ENCODE measurements at regions not wholly inside any gene's neighbourhood (a gene's known extent, or its start where the extent isn't known, plus 50 kb on each side); places are given as distances from the start of the nearest gene placed in this dataset.
A peak's percentile ranks its signal among the peaks of the same experiment; 100 is the strongest.

- DNase-seq (no peak), ATAC-seq (ENCODE audit: low read depth) (no peak)
- Histone ChIP-seq H3K4me1 (ENCODE audit: control insufficient read depth, insufficient read depth, low read length) (no peaks in the 10 kb centered on the region), H3K4ac (ENCODE audit: low read depth, low read length) (no peak overlapping the region), H3K27me3 (ENCODE audit: control insufficient read depth, insufficient read depth, low read length) (no peaks in the 10 kb centered on the region), H3K9me1 (ENCODE audit: insufficient read depth, low read length) (no peaks in the 10 kb centered on the region), H3K36me3 (ENCODE audit: control insufficient read depth, insufficient read depth, low read length) (no peaks in the 10 kb centered on the region), H3K9ac (ENCODE audit: low read depth, low read length) (no peak overlapping the region), H4K20me1 (ENCODE audit: insufficient read depth, low read length) (no peaks in the 10 kb centered on the region), H3K27ac (ENCODE audit: insufficient read depth, low read length) (no peak overlapping the region), H2BK120ac (ENCODE audit: low read depth, low read length) (no peak overlapping the region), H3K23ac (ENCODE audit: low read depth, low read length) (no peak overlapping the region), H3K9me3 (ENCODE audit: control insufficient read depth, insufficient read depth, low read length) (no peaks in the 10 kb centered on the region), H3K4me2 (ENCODE audit: low read depth, low read length) (no peak overlapping the region; the same call in 1 of the 2 replicates), H2BK5ac (ENCODE audit: low read depth, low read length, poor library complexity, severe bottlenecking) (no peak overlapping the region), H3K18ac (ENCODE audit: low read depth, low read length) (no peak overlapping the region), H2AK9ac (replicated peaks; ENCODE audit: low read depth, low read length, poor library complexity) (no peak overlapping the region), H3K56ac (ENCODE audit: extremely low read depth, insufficient read depth, low read length) (no peak overlapping the region), H3K4me3 (ENCODE audit: insufficient read depth, low read depth, low read length) (no peak overlapping the region), H3K79me1 (ENCODE audit: low read depth in 1 of 2, low read length in 2 of 2) (no peaks in the 10 kb centered on the region), H2AFZ (replicated peaks; ENCODE audit: low read length, poor library complexity) (no peak overlapping the region), H4K8ac (ENCODE audit: low read depth in 2 of 2, low read length in 2 of 2) (no peak overlapping the region), H2AK5ac (ENCODE audit: low read depth, low read length) (no peak overlapping the region), H3K14ac (replicated peaks; ENCODE audit: low read depth, low read length) (no peak overlapping the region), H4K91ac (ENCODE audit: insufficient read depth, low read depth, low read length) (no peak overlapping the region), H2BK15ac (ENCODE audit: low read depth, low read length) (no peak overlapping the region), H4K5ac (ENCODE audit: low read depth, low read length) (no peak overlapping the region), H2BK20ac (ENCODE audit: low read depth, low read length) (no peak overlapping the region)
- TF ChIP-seq, protein P1, sequence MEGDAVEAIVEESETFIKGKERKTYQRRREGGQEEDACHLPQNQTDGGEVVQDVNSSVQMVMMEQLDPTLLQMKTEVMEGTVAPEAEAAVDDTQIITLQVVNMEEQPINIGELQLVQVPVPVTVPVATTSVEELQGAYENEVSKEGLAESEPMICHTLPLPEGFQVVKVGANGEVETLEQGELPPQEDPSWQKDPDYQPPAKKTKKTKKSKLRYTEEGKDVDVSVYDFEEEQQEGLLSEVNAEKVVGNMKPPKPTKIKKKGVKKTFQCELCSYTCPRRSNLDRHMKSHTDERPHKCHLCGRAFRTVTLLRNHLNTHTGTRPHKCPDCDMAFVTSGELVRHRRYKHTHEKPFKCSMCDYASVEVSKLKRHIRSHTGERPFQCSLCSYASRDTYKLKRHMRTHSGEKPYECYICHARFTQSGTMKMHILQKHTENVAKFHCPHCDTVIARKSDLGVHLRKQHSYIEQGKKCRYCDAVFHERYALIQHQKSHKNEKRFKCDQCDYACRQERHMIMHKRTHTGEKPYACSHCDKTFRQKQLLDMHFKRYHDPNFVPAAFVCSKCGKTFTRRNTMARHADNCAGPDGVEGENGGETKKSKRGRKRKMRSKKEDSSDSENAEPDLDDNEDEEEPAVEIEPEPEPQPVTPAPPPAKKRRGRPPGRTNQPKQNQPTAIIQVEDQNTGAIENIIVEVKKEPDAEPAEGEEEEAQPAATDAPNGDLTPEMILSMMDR (conservative IDR thresholded peaks at IDR 0.05; ENCODE audit: low read depth, low read length): no peak
- TF ChIP-seq FOS (IDR thresholded peaks at IDR 0.05; ENCODE audit: low read depth, low read length) (no peak), RAD21 (IDR thresholded peaks at IDR 0.05; ENCODE audit: low read length) (no peak), MXI1 (IDR thresholded peaks at IDR 0.05; ENCODE audit: borderline replicate concordance, low read depth, low read length) (no peak), MAFK (IDR thresholded peaks at IDR 0.05; ENCODE audit: low read depth, low read length) (no peak), CEBPB (IDR thresholded peaks at IDR 0.05; ENCODE audit: low read depth, low read length) (peak; percentile 71), ELK1 (IDR thresholded peaks at IDR 0.05; ENCODE audit: borderline replicate concordance, low read depth, low read length) (no peak), USF2 (IDR thresholded peaks at IDR 0.05; ENCODE audit: low read depth, low read length) (no peak)
- in situ Hi-C loops (cut with MboI; ENCODE audit: low sequenced_read_pairs) (no loop called here), dilution Hi-C loops (cut with HindIII; ENCODE audit: low sequenced_read_pairs, unreplicated experiment) (no loop called here), intact Hi-C loops (cut with micrococcal nuclease) (no loop called here)
- 20% methylated on average over 2 of the region's 6 CpGs; no CpG with 5 or more reads in 1 of the 2 experiments for WGBS, 2 experiments (ENCODE audit: extremely low coverage in 2 of 2, insufficient read length in 1 of 2)
- BruUV-seq (replicated peaks): no TSS peak
- ChIA-PET CTCF (interaction anchor here (0.5 kb wide), 1 partner anchor 23 kb away, joined by 4 read pairs; no protein-coding TSS in a partner anchor), POLR2A (ENCODE audit: unreplicated experiment) (no interaction called here)
These were observed 151.5 kb downstream of the KLF5 start for GRCh38 chr13:73210218-73210883.
